ENCODE measurements at regions not wholly inside any gene's neighbourhood (a gene's known extent, or its start where the extent isn't known, plus 50 kb on each side); places are given as distances from the start of the nearest gene placed in this dataset.
A peak's percentile ranks its signal among the peaks of the same experiment; 100 is the strongest.

DNA sequence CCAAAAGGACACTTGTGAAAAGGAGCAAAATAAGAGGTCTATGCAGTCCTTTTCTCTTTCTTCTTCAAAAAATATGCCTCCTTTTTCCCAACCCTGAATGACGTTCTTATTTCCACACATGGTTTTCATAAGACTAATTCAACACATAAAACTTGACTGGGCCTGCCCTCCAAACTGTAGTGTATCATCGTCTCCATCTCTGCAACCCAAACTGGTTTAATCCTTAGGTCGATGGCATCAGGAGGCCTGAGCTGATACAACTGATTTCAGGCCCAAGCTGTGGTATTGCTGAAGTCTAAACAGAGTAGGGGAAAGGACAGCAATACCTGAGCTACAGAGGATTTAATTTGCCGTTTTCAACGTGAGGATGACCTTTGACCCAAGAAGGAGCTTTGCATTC, 130.0 kb upstream of the MTNR1B start:
- Histone ChIP-seq H2BK20ac (ENCODE audit: low read depth, low read length, poor library complexity, severe bottlenecking) (no peak overlapping the region), H4K91ac (ENCODE audit: insufficient read length, low read depth, low read length) (no peak overlapping the region), H3K4me2 (ENCODE audit: insufficient read depth, insufficient read length, low read length) (no peak overlapping the region), H4K5ac (ENCODE audit: insufficient read length, low read depth, low read length) (no peak overlapping the region), H3K23me2 (ENCODE audit: insufficient read length, low read depth, low read length, poor library complexity, severe bottlenecking) (no peaks in the 10 kb centered on the region), H3K27ac (ENCODE audit: insufficient read length, low read depth, low read length) (no peak overlapping the region), H3T11ph (ENCODE audit: low read length) (no peak overlapping the region), H3K9me3 (ENCODE audit: control insufficient read depth, low read depth, low read length) (no peaks in the 10 kb centered on the region), H2BK15ac (ENCODE audit: low read depth, low read length) (no peak overlapping the region), H3K23ac (ENCODE audit: insufficient read length, low read depth, low read length) (no peak overlapping the region), H4K20me1 (ENCODE audit: control insufficient read depth, insufficient read depth, insufficient read length) (no peaks in the 10 kb centered on the region), H3K4ac (ENCODE audit: low read depth, low read length) (no peak overlapping the region), H2AFZ (ENCODE audit: low read length) (no peak overlapping the region), H2BK120ac (ENCODE audit: low read depth, low read length, poor library complexity, severe bottlenecking) (no peak overlapping the region), H3K56ac (ENCODE audit: insufficient read length, low read depth, low read length) (no peak overlapping the region), H2BK5ac (ENCODE audit: insufficient read length, low read length) (no peak overlapping the region), H3K79me2 (ENCODE audit: insufficient read depth, low read length) (no peaks in the 10 kb centered on the region), H3K18ac (ENCODE audit: insufficient read length, low read depth, low read length) (no peak overlapping the region), H3K14ac (ENCODE audit: insufficient read depth, low read length) (no peak overlapping the region), H4K8ac (replicated peaks; ENCODE audit: insufficient read length, low read depth, low read length) (no peak overlapping the region), H2AK5ac (ENCODE audit: insufficient read length, low read length) (no peak overlapping the region), H3K4me1 (ENCODE audit: insufficient read depth, low read length) (peaks cover 10% of the 10 kb centered on the region), H3K9ac (ENCODE audit: extremely low read depth, insufficient read length, low read length) (no peak overlapping the region), H3K27me3 (ENCODE audit: insufficient read depth, low read length) (no peaks in the 10 kb centered on the region), H3K79me1 (ENCODE audit: insufficient read depth, low read depth, low read length, poor library complexity, severe bottlenecking) (no peaks in the 10 kb centered on the region), H2BK12ac (ENCODE audit: insufficient read length, low read depth, low read length) (no peak overlapping the region)
- no CpG with 5 or more reads among the region's 5 CpGs for WGBS (ENCODE audit: extremely low coverage, insufficient read length, low lambda C conversion rate)
- peak overlapping the region in 1 of 3 experiments; percentile 42; a peak in 1 of 7 replicates for H3K27ac Mint-ChIP-seq
- H3K36me3 Mint-ChIP-seq (ENCODE audit: insufficient read depth in 1 of 3, low read depth in 3 of 3), result peaks cover 0 to 24% (median 12%) of the 10 kb centered on the region in 3 experiments; a peak in 5 of 7 replicates
- H3K4me1 Mint-ChIP-seq, result peaks cover 22 to 28% of the 10 kb centered on the region in 2 experiments
- no peak for DNase-seq
- no peak for TF ChIP-seq CTCF (conservative IDR thresholded peaks at IDR 0.05)
- H3K9me3 Mint-ChIP-seq, result no peaks in the 10 kb centered on the region
- H3K27me3 Mint-ChIP-seq (ENCODE audit: low read depth), result no peaks in the 10 kb centered on the region
- no peak overlapping the region for H3K4me3 Mint-ChIP-seq
